ENCODE measurements at regions not wholly inside any gene's neighbourhood (a gene's known extent, or its start where the extent isn't known, plus 50 kb on each side); places are given as distances from the start of the nearest gene placed in this dataset.

DNA sequence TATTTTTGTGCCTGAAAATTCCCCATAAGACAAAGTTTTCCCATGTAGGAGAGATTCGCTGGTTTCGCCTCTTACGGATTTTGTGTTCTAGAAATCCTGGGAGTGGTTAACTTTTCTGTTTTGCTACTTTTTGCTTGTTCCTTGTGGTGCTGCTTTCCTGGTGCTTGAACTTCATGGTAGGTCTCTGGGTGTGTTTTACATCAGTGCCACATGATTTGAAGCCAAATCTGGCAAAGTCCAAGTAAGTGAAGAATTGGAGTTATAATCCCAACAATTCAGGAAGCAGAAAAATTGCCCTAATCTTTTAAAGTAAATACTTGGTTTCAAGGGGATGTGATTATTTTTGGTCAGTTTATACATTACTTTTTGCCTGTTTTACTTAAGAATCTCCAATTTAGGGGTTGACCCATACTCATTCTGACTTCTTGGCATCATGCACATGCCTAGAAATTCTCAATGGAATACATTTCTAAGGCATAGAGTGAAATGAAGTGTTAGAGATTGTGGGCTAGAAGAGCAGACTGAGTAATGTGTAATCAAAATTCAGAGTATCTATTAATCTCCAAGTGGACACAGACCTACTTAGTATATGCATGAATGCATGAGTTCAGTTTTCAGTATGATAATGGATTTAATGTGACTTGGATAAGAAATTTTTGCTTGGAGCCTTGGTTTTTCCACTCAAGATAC is 189.7 kb downstream of the CSNK1G3 start:
- TF ChIP-seq, protein P1, sequence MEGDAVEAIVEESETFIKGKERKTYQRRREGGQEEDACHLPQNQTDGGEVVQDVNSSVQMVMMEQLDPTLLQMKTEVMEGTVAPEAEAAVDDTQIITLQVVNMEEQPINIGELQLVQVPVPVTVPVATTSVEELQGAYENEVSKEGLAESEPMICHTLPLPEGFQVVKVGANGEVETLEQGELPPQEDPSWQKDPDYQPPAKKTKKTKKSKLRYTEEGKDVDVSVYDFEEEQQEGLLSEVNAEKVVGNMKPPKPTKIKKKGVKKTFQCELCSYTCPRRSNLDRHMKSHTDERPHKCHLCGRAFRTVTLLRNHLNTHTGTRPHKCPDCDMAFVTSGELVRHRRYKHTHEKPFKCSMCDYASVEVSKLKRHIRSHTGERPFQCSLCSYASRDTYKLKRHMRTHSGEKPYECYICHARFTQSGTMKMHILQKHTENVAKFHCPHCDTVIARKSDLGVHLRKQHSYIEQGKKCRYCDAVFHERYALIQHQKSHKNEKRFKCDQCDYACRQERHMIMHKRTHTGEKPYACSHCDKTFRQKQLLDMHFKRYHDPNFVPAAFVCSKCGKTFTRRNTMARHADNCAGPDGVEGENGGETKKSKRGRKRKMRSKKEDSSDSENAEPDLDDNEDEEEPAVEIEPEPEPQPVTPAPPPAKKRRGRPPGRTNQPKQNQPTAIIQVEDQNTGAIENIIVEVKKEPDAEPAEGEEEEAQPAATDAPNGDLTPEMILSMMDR (IDR thresholded peaks at IDR 0.05) = no peak
- no peak for TF ChIP-seq POLR2A (IDR thresholded peaks at IDR 0.05)
